Mesendoderm (in vitro differentiated cells): ENCODE measurements at regions not wholly inside any gene's neighbourhood (a gene's known extent, or its start where the extent isn't known, plus 50 kb on each side); places are given as distances from the start of the nearest gene placed in this dataset.

Source experiments
- DNase-seq: peaks from one replicate; pipeline ENCODE4 v3.0.0; 2013
- H2AK5ac ChIP-seq: 2 replicates; pipeline ENCODE4 v1.6.1; 2013; ENCODE audit warnings: low read length, inconsistent platforms
- H2BK120ac ChIP-seq: 2 replicates; pipeline ENCODE4 v1.6.1; 2013; ENCODE audit warnings: low read depth, mild to moderate bottlenecking, low read length, moderate library complexity, mixed read lengths
- H2BK15ac ChIP-seq: replicated peaks from 2 replicates; pipeline ENCODE4 v1.6.1; 2013; ENCODE audit warnings: low read depth, mild to moderate bottlenecking, moderate library complexity
- H2BK5ac ChIP-seq: 2 replicates; pipeline ENCODE4 v1.6.1; 2013; ENCODE audit warnings: low read length, inconsistent platforms
- H3K18ac ChIP-seq: 2 replicates; pipeline ENCODE4 v1.6.1; 2013; ENCODE audit warnings: mild to moderate bottlenecking, low read length, mixed read lengths
- H3K23ac ChIP-seq: one replicate; pipeline ENCODE4 v1.6.1; 2013; ENCODE audit warnings: low read length
- H3K27ac ChIP-seq: 2 replicates; pipeline ENCODE4 v1.5.1; 2013; ENCODE audit warnings: low read depth, mild to moderate bottlenecking, inconsistent platforms, low read length, moderate library complexity
- H3K27me3 ChIP-seq: 2 replicates; pipeline ENCODE4 v1.6.1; 2013; ENCODE audit warnings: low read length, control low read depth, mild to moderate bottlenecking, inconsistent platforms; ENCODE audit not compliant: insufficient read depth, poor library complexity
- H3K36me3 ChIP-seq: 2 replicates; pipeline ENCODE4 v1.6.1; 2013; ENCODE audit warnings: low read length, inconsistent platforms; ENCODE audit not compliant: control insufficient read depth, insufficient read depth
- H3K4ac ChIP-seq: one replicate; pipeline ENCODE4 v1.6.1; 2013; ENCODE audit warnings: low read depth, mild to moderate bottlenecking, low read length, moderate library complexity
- H3K4me1 ChIP-seq: 2 replicates; pipeline ENCODE4 v1.6.1; 2013; ENCODE audit warnings: low read depth, low read length, inconsistent platforms; ENCODE audit not compliant: control insufficient read depth
- H3K4me2 ChIP-seq: 2 replicates; pipeline ENCODE4 v1.6.1; 2013; ENCODE audit warnings: low read length
- H3K4me3 ChIP-seq: 2 replicates; pipeline ENCODE4 v1.5.1; 2013; ENCODE audit warnings: mild to moderate bottlenecking, low read length
- H3K56ac ChIP-seq: one replicate; pipeline ENCODE4 v1.6.1; 2013; ENCODE audit warnings: low read length
- H3K79me1 ChIP-seq: 2 replicates; pipeline ENCODE4 v1.6.1; 2013; ENCODE audit warnings: low read length, inconsistent platforms
- H3K79me2 ChIP-seq: 2 replicates; pipeline ENCODE4 v1.6.1; 2013; ENCODE audit warnings: mild to moderate bottlenecking, low read length; ENCODE audit not compliant: control insufficient read depth, insufficient read depth
- H3K9ac ChIP-seq: 2 replicates; pipeline ENCODE4 v1.6.1; 2013; ENCODE audit warnings: low read length, inconsistent platforms
- H4K5ac ChIP-seq: one replicate; pipeline ENCODE4 v1.6.1; 2013; ENCODE audit warnings: low read length
- H4K8ac ChIP-seq: one replicate; pipeline ENCODE4 v1.6.1; 2013; ENCODE audit warnings: low read depth, mild to moderate bottlenecking, control low read depth, low read length, moderate library complexity
- WGBS: extraction: QIAGEN DNeasy Blood & Tissue Kit; methylation state at CpG from one replicate; pipeline ENCODE4 v1.1.7; 2013; ENCODE audit warnings: low lambda C conversion rate, missing lambda C conversion rate; ENCODE audit not compliant: insufficient coverage; ENCODE audit errors: extremely low coverage; 5-methylcytosine and 5-hydroxymethylcytosine counted together

DNA sequence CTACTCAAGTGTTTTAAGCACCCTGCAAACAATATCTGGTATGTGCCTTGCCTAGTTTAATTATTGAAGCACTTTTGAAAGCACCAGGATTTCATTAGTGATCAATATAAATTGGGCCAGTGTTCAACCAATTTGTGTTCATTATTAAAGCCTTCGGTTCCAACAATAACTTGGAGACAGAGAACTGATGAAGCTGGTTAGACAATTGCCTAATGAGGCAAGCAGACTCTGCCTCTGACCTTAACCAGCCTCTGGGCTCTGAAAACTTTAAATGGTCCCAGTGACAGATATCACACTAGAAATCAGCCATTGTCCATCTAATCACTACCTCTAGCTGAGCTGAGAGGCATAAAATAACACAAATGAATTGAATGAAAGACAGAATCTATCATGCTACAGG lies 139.9 kb upstream of the CNTN6 start:
- WGBS, result no CpG with 5 or more reads among the region's 1 CpG
- no peak overlapping the region for H2BK120ac ChIP-seq

DNA sequence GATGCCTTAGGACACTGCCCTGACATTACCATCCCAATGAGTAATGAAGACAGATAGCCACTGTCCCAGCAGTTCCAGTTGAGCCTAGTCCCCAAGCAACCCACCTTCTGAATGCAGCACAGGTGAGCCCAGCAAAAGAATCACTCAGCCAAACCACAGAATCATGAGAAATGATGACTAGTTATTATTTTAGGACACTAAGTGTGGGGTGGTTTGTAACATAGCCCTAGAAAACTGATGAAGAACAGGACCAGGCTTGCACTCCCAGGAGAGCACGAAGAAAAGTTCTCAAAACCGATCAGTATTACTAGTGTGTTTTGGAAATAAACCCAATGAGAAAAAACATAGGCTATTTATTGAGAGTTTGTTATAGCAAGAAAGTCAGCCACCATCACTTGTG lies 129.6 kb upstream of the CNTN6 start:
- no peak overlapping the region for H3K23ac ChIP-seq
- no peak overlapping the region for H2BK120ac ChIP-seq
- H3K36me3 ChIP-seq, result no peaks in the 10 kb centered on the region
- H3K79me1 ChIP-seq, result no peaks in the 10 kb centered on the region
- H2AK5ac ChIP-seq, result no peak overlapping the region
- no peak overlapping the region for H2BK5ac ChIP-seq
- no peak overlapping the region for H3K56ac ChIP-seq
- H3K79me2 ChIP-seq, result no peaks in the 10 kb centered on the region
- no peak for DNase-seq
- WGBS, result no CpG with 5 or more reads among the region's 2 CpGs
- no peak overlapping the region for H2BK15ac ChIP-seq
- H3K27me3 ChIP-seq, result no peaks in the 10 kb centered on the region
- H3K4ac ChIP-seq, result no peak overlapping the region
- no peak overlapping the region for H3K4me2 ChIP-seq
- no peak overlapping the region for H3K27ac ChIP-seq
- no peak overlapping the region for H3K4me3 ChIP-seq
- no peaks in the 10 kb centered on the region for H3K4me1 ChIP-seq
- H3K18ac ChIP-seq, result no peak overlapping the region
- no peak overlapping the region for H4K8ac ChIP-seq
- H3K9ac ChIP-seq, result no peak overlapping the region
- H4K5ac ChIP-seq, result no peak overlapping the region

More for the DNA sequence above, 139.9 kb upstream of the CNTN6 start:
- Histone ChIP-seq H4K8ac (no peak overlapping the region), H3K4ac (no peak overlapping the region), H2AK5ac (no peak overlapping the region), H3K27me3 (no peaks in the 10 kb centered on the region), H3K27ac (no peak overlapping the region), H4K5ac (no peak overlapping the region), H3K23ac (no peak overlapping the region), H3K4me2 (no peak overlapping the region), H3K79me2 (no peaks in the 10 kb centered on the region), H3K56ac (no peak overlapping the region), H3K36me3 (no peaks in the 10 kb centered on the region), H3K4me3 (no peak overlapping the region), H2BK5ac (no peak overlapping the region), H3K9ac (no peak overlapping the region), H2BK15ac (no peak overlapping the region), H3K18ac (no peak overlapping the region), H3K4me1 (no peaks in the 10 kb centered on the region), H3K79me1 (no peaks in the 10 kb centered on the region)
- no peak for DNase-seq

DNA sequence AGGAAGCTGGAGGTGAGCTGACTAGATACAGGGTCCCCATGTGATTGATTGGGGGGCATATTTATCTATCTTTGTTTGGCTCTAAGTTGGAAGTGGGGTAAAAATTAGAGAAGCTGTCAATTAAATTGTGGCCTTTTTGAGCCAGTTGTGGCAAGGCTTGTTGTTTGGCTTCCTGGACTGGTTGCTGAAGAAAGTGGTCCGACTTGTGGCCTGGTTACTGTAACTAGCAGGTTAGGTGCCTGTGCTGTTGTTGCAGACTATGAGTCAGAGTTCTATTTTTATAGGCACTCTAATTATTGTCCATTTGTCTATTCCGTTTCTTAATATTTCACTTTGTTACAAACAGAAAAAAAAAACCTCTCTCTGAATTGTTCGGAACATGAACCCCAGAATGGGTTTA lies 129.1 kb upstream of the CNTN6 start:
- Histone ChIP-seq H3K4me2 (no peak overlapping the region), H3K27me3 (no peaks in the 10 kb centered on the region), H3K4ac (no peak overlapping the region)

DNA sequence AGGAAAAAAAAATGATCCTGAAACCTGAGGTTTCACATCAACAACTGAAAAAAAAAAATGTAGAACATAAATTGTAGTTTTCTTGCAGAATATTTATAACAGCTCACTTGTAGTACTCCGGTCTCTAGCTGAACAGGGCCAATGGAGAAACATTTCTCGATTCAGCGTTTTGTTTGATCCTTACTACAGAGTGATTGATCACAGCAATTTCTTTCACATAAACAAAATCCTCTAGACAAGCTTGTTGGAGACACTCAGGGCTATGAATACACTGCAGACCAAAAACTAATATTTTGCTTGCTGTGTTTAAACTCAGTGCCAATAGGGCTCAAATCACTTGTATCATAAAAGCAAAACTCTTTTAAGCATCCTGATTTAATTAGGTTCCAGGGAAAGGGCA lies 127.0 kb upstream of the CNTN6 start:
- Histone ChIP-seq H2BK15ac (no peak overlapping the region), H3K18ac (no peak overlapping the region), H3K27me3 (no peaks in the 10 kb centered on the region), H3K4me2 (no peak overlapping the region), H3K4me3 (no peak overlapping the region), H4K8ac (no peak overlapping the region), H3K56ac (no peak overlapping the region), H3K36me3 (no peaks in the 10 kb centered on the region), H4K5ac (no peak overlapping the region), H3K27ac (no peak overlapping the region), H3K79me2 (no peaks in the 10 kb centered on the region), H3K9ac (no peak overlapping the region), H3K23ac (no peak overlapping the region), H3K4me1 (no peaks in the 10 kb centered on the region), H3K79me1 (no peaks in the 10 kb centered on the region), H2AK5ac (no peak overlapping the region), H2BK120ac (no peak overlapping the region), H2BK5ac (no peak overlapping the region), H3K4ac (no peak overlapping the region)
- WGBS, result no CpG with 5 or more reads among the region's 3 CpGs
- DNase-seq, result no peak

More for the DNA sequence above, 129.1 kb upstream of the CNTN6 start:
- H2BK120ac ChIP-seq, result no peak overlapping the region
- no peak for DNase-seq
- no peak overlapping the region for H4K5ac ChIP-seq
- H3K36me3 ChIP-seq, result no peaks in the 10 kb centered on the region
- no peaks in the 10 kb centered on the region for H3K79me2 ChIP-seq
- no peak overlapping the region for H3K56ac ChIP-seq
- H3K27ac ChIP-seq, result no peak overlapping the region
- H2BK5ac ChIP-seq, result no peak overlapping the region
- no peak overlapping the region for H4K8ac ChIP-seq
- H3K4me3 ChIP-seq, result no peak overlapping the region
- no peak overlapping the region for H3K18ac ChIP-seq
- no peaks in the 10 kb centered on the region for H3K4me1 ChIP-seq
- no peak overlapping the region for H2BK15ac ChIP-seq
- H2AK5ac ChIP-seq, result no peak overlapping the region
- H3K9ac ChIP-seq, result no peak overlapping the region
- WGBS, result no CpG with 5 or more reads among the region's 3 CpGs
- H3K23ac ChIP-seq, result no peak overlapping the region
- no peaks in the 10 kb centered on the region for H3K79me1 ChIP-seq

DNA sequence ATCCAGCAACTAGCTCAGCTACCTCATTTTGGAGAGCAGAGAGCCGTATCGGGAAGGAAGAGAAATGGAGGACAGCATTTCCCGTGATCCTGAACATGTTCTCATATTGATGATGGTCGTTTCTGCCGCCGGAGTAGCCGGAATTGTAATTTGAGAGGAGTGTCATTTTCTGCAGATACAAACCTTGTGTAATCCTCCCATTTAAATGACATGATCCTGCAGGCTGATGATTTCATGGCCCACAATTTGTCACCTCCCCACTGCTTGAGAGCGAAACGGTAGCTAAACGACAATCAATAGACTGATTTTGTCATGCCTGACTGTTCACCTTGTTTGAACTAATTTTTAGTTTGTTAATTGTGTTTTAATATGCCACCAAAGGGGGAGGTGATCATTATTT lies 126.5 kb upstream of the CNTN6 start:
- Histone ChIP-seq H3K27ac (no peak overlapping the region), H3K4me3 (no peak overlapping the region)
- no CpG with 5 or more reads among the region's 10 CpGs for whole genome bisulfite sequencing

DNA sequence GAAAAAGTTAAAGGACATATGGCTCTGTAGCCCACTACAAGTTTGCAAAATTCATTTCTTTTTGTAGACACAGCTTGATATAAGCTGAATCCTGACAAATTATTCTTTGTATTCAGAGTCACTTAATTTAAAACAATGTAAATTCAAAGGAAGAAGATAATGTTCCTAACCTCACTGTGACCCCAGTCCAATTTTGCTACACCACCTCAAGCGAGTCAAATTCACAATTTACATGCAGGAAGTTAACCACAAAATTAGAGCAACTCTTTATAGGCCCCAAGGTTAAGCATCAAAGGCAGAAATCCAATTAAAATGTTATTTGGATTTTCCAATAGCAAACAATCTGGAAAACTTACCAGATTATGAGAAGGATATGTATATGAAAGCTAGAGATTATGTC lies 119.5 kb upstream of the CNTN6 start:
- H3K9ac ChIP-seq, result no peak overlapping the region
- no peak overlapping the region for H3K4ac ChIP-seq
- H2BK5ac ChIP-seq, result no peak overlapping the region
- H3K23ac ChIP-seq, result no peak overlapping the region
- DNase-seq, result no peak
- H3K27me3 ChIP-seq, result no peaks in the 10 kb centered on the region
- H3K4me3 ChIP-seq, result no peak overlapping the region
- no peaks in the 10 kb centered on the region for H3K79me1 ChIP-seq
- no peaks in the 10 kb centered on the region for H3K4me1 ChIP-seq
- no peak overlapping the region for H4K8ac ChIP-seq
- H2BK15ac ChIP-seq, result no peak overlapping the region
- WGBS, result no CpG with 5 or more reads among the region's 1 CpG
- no peak overlapping the region for H3K18ac ChIP-seq
- H2BK120ac ChIP-seq, result no peak overlapping the region
- no peak overlapping the region for H3K4me2 ChIP-seq
- H3K27ac ChIP-seq, result no peak overlapping the region
- no peaks in the 10 kb centered on the region for H3K79me2 ChIP-seq
- H2AK5ac ChIP-seq, result no peak overlapping the region
- no peak overlapping the region for H4K5ac ChIP-seq
- no peak overlapping the region for H3K56ac ChIP-seq
- H3K36me3 ChIP-seq, result no peaks in the 10 kb centered on the region

More for the DNA sequence above, 126.5 kb upstream of the CNTN6 start:
- Histone ChIP-seq H3K56ac (no peak overlapping the region), H3K79me2 (no peaks in the 10 kb centered on the region), H3K18ac (no peak overlapping the region), H3K27me3 (no peaks in the 10 kb centered on the region), H3K23ac (no peak overlapping the region), H2AK5ac (no peak overlapping the region), H3K4me1 (no peaks in the 10 kb centered on the region), H2BK15ac (no peak overlapping the region), H4K8ac (no peak overlapping the region), H3K4ac (no peak overlapping the region), H4K5ac (no peak overlapping the region), H3K4me2 (no peak overlapping the region), H2BK5ac (no peak overlapping the region), H3K79me1 (no peaks in the 10 kb centered on the region), H3K9ac (no peak overlapping the region), H3K36me3 (no peaks in the 10 kb centered on the region), H2BK120ac (no peak overlapping the region)
- DNase-seq, result no peak
